B cell (primary cell): ENCODE measurements at regions not wholly inside any gene's neighbourhood (a gene's known extent, or its start where the extent isn't known, plus 50 kb on each side); places are given as distances from the start of the nearest gene placed in this dataset.

Experiments
- CTCF ChIP-seq: fragments of 200-600 bp; IDR thresholded peaks from one replicate; pipeline ENCODE4 v1.8.0; 2022; ENCODE audit warnings: antibody characterized with exemption, mild to moderate bottlenecking
- EZH2 ChIP-seq: IDR thresholded peaks from 2 replicates; pipeline ENCODE4 v1.6.1; 2012; ENCODE audit warnings: borderline replicate concordance, low read depth, mild to moderate bottlenecking, moderate library complexity, low read length; ENCODE audit not compliant: insufficient read depth, poor library complexity, severe bottlenecking

DNA sequence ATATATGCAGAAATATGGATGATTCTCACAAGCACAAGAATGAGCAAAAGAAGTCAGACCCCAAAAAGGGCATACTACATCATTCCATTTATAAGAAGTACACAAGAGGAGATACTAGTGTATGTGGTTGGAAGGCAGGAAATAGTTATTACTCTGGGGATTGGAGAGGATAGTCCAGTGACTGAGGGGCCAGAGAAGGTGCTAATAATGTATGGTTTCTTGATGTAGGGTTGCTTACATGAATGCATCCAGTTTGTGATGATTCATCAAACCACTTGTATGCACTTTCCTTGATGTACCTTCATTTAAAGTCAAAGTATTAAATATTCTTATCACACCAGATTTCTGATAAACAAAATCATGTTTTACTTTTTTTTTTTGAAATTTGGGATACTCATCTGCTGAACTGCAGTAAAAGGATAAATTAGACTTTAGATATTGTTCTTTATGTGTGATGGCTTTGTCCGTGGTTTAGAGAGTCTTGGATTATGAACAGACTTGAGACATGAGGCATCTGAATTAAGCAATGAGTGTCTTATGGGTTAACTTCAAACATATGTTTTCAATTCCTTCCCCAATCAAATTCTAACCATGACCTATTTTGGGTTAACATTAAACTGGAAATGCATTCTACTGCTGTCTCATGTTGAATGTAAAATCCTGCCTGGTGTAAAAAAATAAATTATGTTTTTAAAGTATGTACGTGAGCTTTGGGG, 171.2 kb downstream of the SEMA6D start:
- TF ChIP-seq CTCF, result no peak
- TF ChIP-seq EZH2, result no peak
